ENCODE measurements at regions not wholly inside any gene's neighbourhood (a gene's known extent, or its start where the extent isn't known, plus 50 kb on each side); places are given as distances from the start of the nearest gene placed in this dataset.

- TF ChIP-seq, protein P1, sequence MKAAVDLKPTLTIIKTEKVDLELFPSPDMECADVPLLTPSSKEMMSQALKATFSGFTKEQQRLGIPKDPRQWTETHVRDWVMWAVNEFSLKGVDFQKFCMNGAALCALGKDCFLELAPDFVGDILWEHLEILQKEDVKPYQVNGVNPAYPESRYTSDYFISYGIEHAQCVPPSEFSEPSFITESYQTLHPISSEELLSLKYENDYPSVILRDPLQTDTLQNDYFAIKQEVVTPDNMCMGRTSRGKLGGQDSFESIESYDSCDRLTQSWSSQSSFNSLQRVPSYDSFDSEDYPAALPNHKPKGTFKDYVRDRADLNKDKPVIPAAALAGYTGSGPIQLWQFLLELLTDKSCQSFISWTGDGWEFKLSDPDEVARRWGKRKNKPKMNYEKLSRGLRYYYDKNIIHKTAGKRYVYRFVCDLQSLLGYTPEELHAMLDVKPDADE (CRISPR knock-in tag; IDR thresholded peaks at IDR 0.05) = no peak
- TF ChIP-seq MLX (CRISPR knock-in tag; IDR thresholded peaks at IDR 0.05) = no peak
- TF ChIP-seq MNT (IDR thresholded peaks at IDR 0.05) = no peak
- no peak for TF ChIP-seq ADNP (CRISPR knock-in tag; IDR thresholded peaks at IDR 0.05)
- TF ChIP-seq CSRNP2 (CRISPR knock-in tag; conservative IDR thresholded peaks at IDR 0.05; ENCODE audit: low read depth) = no peak
Measured at GRCh38 chr2:57615855-57616556, 430.6 kb upstream of the VRK2 start (continued).

- no peak for DNase-seq (ENCODE audit: low spot score)
- BruUV-seq (replicated peaks) = no TSS peak
- FAIRE-seq = no peak
- no peak overlapping the region for H3K9ac ChIP-seq (ENCODE audit: insufficient read depth, low read depth, low read length)
- H3K27ac ChIP-seq (ENCODE audit: extremely low read length, insufficient read depth, low read length) = no peak overlapping the region
- no peaks in the 10 kb centered on the region for H3K4me1 ChIP-seq (ENCODE audit: insufficient read depth, low read length)
- H4K20me1 ChIP-seq (ENCODE audit: insufficient read depth, low read length) = no peaks in the 10 kb centered on the region
- no peak overlapping the region for H3K4me2 ChIP-seq (ENCODE audit: low read depth, low read length)
- ChIA-PET CTCF (ENCODE audit: low intra/inter-chr PET ratio, low total read pairs) (no interaction called here), POLR2A (no interaction called here)
- H2AFZ ChIP-seq (ENCODE audit: low read length) = no peak overlapping the region
- no peak overlapping the region for H3K4me3 ChIP-seq (replicated peaks in 1 of 3; ENCODE audit: insufficient read depth in 1 of 3, low read depth in 2 of 3, low read length in 3 of 3)
- ATAC-seq = no peak
- whole genome bisulfite sequencing (ENCODE audit: low lambda C conversion rate) = under 1% methylated on average over 3 of the region's 3 CpGs
- no peaks in the 10 kb centered on the region for H3K27me3 ChIP-seq (ENCODE audit: control insufficient read depth in 1 of 2, insufficient read depth in 2 of 2, low read length in 2 of 2)
- peaks cover 9% of the 10 kb centered on the region for H3K9me3 ChIP-seq (ENCODE audit: low read length)
- no peaks in the 10 kb centered on the region for H3K79me2 ChIP-seq (ENCODE audit: insufficient read depth, low read length)
- in situ Hi-C loops (cut with HindIII; ENCODE audit: extremely low pct_ligation_motif_present, low pct_unique_long_range_greater_than_20kb) = no loop called here
- intact Hi-C loops (cut with micrococcal nuclease; ENCODE audit: unreplicated experiment) = no loop called here
- H3K36me3 ChIP-seq (replicated peaks in 1 of 2; ENCODE audit: control insufficient read depth in 1 of 2, insufficient read depth in 2 of 2, low read length in 2 of 2) = no peaks in the 10 kb centered on the region
- TF ChIP-seq LRRFIP1 (CRISPR knock-in tag; conservative IDR thresholded peaks at IDR 0.05) (no peak), CBX5 (CRISPR knock-in tag; IDR thresholded peaks at IDR 0.05; ENCODE audit: borderline replicate concordance) (no peak), ZEB1 (IDR thresholded peaks at IDR 0.05; ENCODE audit: insufficient replicate concordance, low read depth) (no peak), ZNF589 (CRISPR knock-in tag; conservative IDR thresholded peaks at IDR 0.05) (no peak), ZNF501 (CRISPR knock-in tag; IDR thresholded peaks at IDR 0.05) (no peak), ZNF552 (CRISPR knock-in tag; IDR thresholded peaks at IDR 0.05; ENCODE audit: borderline replicate concordance) (no peak), MED8 (CRISPR knock-in tag; IDR thresholded peaks at IDR 0.05; ENCODE audit: insufficient replicate concordance) (no peak), HNRNPUL1 (IDR thresholded peaks at IDR 0.05; ENCODE audit: low read depth, low read length) (no peak)
- TF ChIP-seq, protein P2, sequence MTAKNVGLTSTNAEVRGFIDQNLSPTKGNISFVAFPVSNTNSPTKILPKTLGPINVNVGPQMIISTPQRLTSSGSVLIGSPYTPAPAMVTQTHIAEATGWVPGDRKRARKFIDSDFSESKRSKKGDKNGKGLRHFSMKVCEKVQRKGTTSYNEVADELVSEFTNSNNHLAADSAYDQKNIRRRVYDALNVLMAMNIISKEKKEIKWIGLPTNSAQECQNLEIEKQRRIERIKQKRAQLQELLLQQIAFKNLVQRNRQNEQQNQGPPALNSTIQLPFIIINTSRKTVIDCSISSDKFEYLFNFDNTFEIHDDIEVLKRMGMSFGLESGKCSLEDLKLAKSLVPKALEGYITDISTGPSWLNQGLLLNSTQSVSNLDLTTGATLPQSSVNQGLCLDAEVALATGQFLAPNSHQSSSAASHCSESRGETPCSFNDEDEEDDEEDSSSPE (CRISPR knock-in tag; IDR thresholded peaks at IDR 0.05) = no peak
Measured at GRCh38 chr2:57617318-57617717, 429.3 kb upstream of the VRK2 start.
